Renal cortex interstitium (tissue), 11 donors: ENCODE measurements at regions not wholly inside any gene's neighbourhood (a gene's known extent, or its start where the extent isn't known, plus 50 kb on each side); places are given as distances from the start of the nearest gene placed in this dataset.
"Not testable (repeated sequence)": the region's sequence is repeated elsewhere in the genome, so short reads cannot be mapped to it uniquely, and the experiment has no call there.

Source experiments
- DNase-seq, 11 donors: peaks; one replicate each; pipeline ENCODE4 v3.0.0-alpha.2; 2013; ENCODE audit warnings: low read depth in 9 of 11, low spot score in 4 of 11; ENCODE audit errors: extremely low read depth in 1 of 11

GRCh38 chr14:43671716-43672485 lies 835.2 kb downstream of the FSCB start:
- no peak for DNase-seq

- no peak for DNase-seq
Measured at GRCh38 chr14:43669355-43669754, 837.7 kb downstream of the FSCB start.

GRCh38 chr14:43665570-43666267 lies 841.4 kb downstream of the FSCB start:
- DNase-seq, result no peak

- DNase-seq, result not testable (repeated sequence)
Measured at GRCh38 chr14:43655194-43655593, 851.9 kb downstream of the FSCB start.

- no peak for DNase-seq
Measured at GRCh38 chr14:43651896-43652295, 855.2 kb downstream of the FSCB start.

GRCh38 chr14:43651185-43651787 lies 855.8 kb downstream of the FSCB start:
- no peak for DNase-seq

- DNase-seq, result no peak
Measured at GRCh38 chr14:43649508-43649907, 857.6 kb downstream of the FSCB start.

GRCh38 chr14:43647302-43647701 lies 859.8 kb downstream of the FSCB start:
- no peak for DNase-seq

GRCh38 chr14:43640718-43641267 lies 866.3 kb downstream of the FSCB start:
- no peak for DNase-seq

GRCh38 chr14:43625294-43625693 lies 881.8 kb downstream of the FSCB start:
- no peak for DNase-seq

GRCh38 chr14:43621282-43621681 lies 885.8 kb downstream of the FSCB start:
- no peak for DNase-seq

- DNase-seq, result no peak
Measured at GRCh38 chr14:43595096-43595772, 911.8 kb downstream of the FSCB start.

GRCh38 chr14:43591776-43592175 lies 915.3 kb downstream of the FSCB start:
- DNase-seq, result no peak

- no peak for DNase-seq
Measured at GRCh38 chr14:43587183-43587582, 919.9 kb downstream of the FSCB start.

- DNase-seq, result no peak
Measured at GRCh38 chr14:43579671-43580070, 927.4 kb downstream of the FSCB start.

- DNase-seq, result no peak
Measured at GRCh38 chr14:43568022-43568421, 939.1 kb downstream of the FSCB start.

GRCh38 chr14:43548368-43548767 lies 958.7 kb downstream of the FSCB start:
- no peak for DNase-seq

GRCh38 chr14:43547596-43547995 lies 959.5 kb downstream of the FSCB start:
- not testable (repeated sequence) for DNase-seq

GRCh38 chr14:43541356-43541755 lies 965.7 kb downstream of the FSCB start:
- DNase-seq, result no peak
